ENCODE measurements at regions not wholly inside any gene's neighbourhood (a gene's known extent, or its start where the extent isn't known, plus 50 kb on each side); places are given as distances from the start of the nearest gene placed in this dataset.

DNA sequence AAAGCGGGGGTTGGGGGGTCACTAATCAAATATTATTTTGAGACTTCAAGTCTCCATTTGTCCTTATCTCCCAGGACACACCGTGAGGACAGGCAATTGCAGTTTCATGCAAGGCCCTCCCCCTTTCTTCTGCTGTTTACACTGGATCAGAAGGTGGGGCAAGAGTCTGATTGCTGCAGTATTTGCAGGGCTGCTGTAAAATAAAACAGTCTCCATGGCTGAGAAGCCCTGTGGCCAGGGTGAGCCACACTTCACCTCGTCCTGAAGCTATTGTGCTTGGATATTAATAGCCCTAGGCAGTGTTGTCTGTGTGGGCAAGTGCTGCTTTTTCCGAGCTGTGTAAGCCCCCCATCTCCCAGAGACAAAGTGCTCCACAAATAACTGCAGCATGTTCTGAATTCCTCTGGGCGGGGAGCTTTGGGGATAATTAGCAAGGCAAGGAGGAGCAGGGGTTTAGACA lies 187.4 kb upstream of the NTF3 start:
- H3K4me3 Mint-ChIP-seq: no peak overlapping the region
- peaks cover 29% of the 10 kb centered on the region for H3K27me3 Mint-ChIP-seq
- peaks cover 10% of the 10 kb centered on the region for H3K4me1 Mint-ChIP-seq (ENCODE audit: unreplicated experiment)
- H3K9me3 Mint-ChIP-seq: no peaks in the 10 kb centered on the region
- no peak for TF ChIP-seq CTCF (conservative IDR thresholded peaks at IDR 0.05)
- no peak for DNase-seq (ENCODE audit: extremely low spot score, unreplicated experiment)
- H3K36me3 Mint-ChIP-seq: peaks cover 4% of the 10 kb centered on the region
- H3K27ac Mint-ChIP-seq: peak overlapping the region; percentile 28

- no peak overlapping the region for H3K27ac Mint-ChIP-seq
- H3K4me1 Mint-ChIP-seq (ENCODE audit: unreplicated experiment): peaks cover 10% of the 10 kb centered on the region
- H3K27me3 Mint-ChIP-seq: peaks cover 29% of the 10 kb centered on the region
- no peak for TF ChIP-seq CTCF (conservative IDR thresholded peaks at IDR 0.05)
- no peak for DNase-seq (ENCODE audit: extremely low spot score, unreplicated experiment)
- H3K9me3 Mint-ChIP-seq: no peaks in the 10 kb centered on the region
- H3K36me3 Mint-ChIP-seq: no peaks in the 10 kb centered on the region
- H3K4me3 Mint-ChIP-seq: no peak overlapping the region
Observed at GRCh38 chr12:5246196-5246595, 185.7 kb upstream of the NTF3 start.

GRCh38 chr12:5247144-5247543 lies 184.8 kb upstream of the NTF3 start:
- H3K27ac Mint-ChIP-seq: no peak overlapping the region
- no peak for TF ChIP-seq CTCF (conservative IDR thresholded peaks at IDR 0.05)
- no peaks in the 10 kb centered on the region for H3K36me3 Mint-ChIP-seq
- DNase-seq (ENCODE audit: extremely low spot score, unreplicated experiment): no peak
- H3K4me3 Mint-ChIP-seq: no peak overlapping the region
- peaks cover 10% of the 10 kb centered on the region for H3K4me1 Mint-ChIP-seq (ENCODE audit: unreplicated experiment)
- H3K9me3 Mint-ChIP-seq: no peaks in the 10 kb centered on the region
- H3K27me3 Mint-ChIP-seq: peaks cover 29% of the 10 kb centered on the region

DNA sequence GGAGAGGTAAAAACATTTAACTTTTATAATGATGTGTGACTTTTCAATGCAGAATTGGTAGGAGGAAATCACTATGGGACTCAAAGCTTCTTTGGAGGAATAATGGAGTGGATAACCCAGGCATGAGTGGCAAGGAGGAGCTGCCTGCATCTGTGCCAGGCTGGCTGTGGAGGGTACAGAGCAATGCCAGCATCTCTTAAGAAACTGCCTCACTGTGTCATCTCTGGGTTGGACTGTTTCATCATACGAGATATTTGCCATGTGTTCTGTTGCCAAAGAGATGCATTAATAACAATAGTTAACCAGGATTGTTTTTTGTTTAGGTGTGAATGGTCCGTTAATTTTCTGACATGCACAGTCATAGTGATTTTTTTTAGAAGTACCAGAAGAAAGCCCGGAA lies 183.7 kb upstream of the NTF3 start:
- no peaks in the 10 kb centered on the region for H3K9me3 Mint-ChIP-seq
- H3K4me1 Mint-ChIP-seq (ENCODE audit: unreplicated experiment): peaks cover 5% of the 10 kb centered on the region
- DNase-seq (ENCODE audit: extremely low spot score, unreplicated experiment): no peak
- peaks cover 27% of the 10 kb centered on the region for H3K27me3 Mint-ChIP-seq
- no peak overlapping the region for H3K27ac Mint-ChIP-seq
- H3K4me3 Mint-ChIP-seq: no peak overlapping the region
- TF ChIP-seq CTCF (conservative IDR thresholded peaks at IDR 0.05): no peak
- no peaks in the 10 kb centered on the region for H3K36me3 Mint-ChIP-seq

DNA sequence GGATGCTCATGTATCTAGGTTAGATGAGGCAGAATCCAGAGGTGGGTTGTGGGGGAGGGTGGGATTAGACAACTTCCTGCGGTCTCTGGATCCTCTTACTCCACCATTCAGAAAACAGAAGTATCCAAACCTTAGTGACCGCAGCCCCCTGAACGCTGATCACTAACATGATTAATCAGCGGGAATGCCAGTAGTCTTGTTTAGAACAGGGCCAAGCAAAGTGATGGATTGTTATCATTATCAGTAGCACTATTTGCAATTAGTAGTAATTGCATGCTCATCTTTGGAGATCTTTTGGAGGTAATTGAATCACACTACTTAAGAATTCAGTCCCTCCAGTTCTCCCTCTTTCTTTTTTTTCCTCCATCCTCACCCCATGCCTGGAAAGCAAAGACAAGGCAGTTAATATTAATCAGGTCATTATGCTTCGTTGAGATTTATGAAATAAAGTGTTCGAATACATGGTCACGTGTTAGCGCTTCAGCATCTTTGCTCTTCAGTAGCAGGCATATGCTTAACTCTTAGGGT lies 182.8 kb upstream of the NTF3 start:
- TF ChIP-seq CTCF (conservative IDR thresholded peaks at IDR 0.05): no peak
- no peak for DNase-seq (ENCODE audit: extremely low spot score, unreplicated experiment)
- H3K4me1 Mint-ChIP-seq (ENCODE audit: unreplicated experiment): peaks cover 2% of the 10 kb centered on the region
- no peak overlapping the region for H3K27ac Mint-ChIP-seq
- no peaks in the 10 kb centered on the region for H3K36me3 Mint-ChIP-seq
- H3K9me3 Mint-ChIP-seq: no peaks in the 10 kb centered on the region
- H3K27me3 Mint-ChIP-seq: peaks cover 24% of the 10 kb centered on the region
- H3K4me3 Mint-ChIP-seq: no peak overlapping the region

- no peaks in the 10 kb centered on the region for H3K9me3 Mint-ChIP-seq
- H3K36me3 Mint-ChIP-seq: no peaks in the 10 kb centered on the region
- H3K4me1 Mint-ChIP-seq (ENCODE audit: unreplicated experiment): no peaks in the 10 kb centered on the region
- no peak overlapping the region for H3K4me3 Mint-ChIP-seq
- no peak for DNase-seq (ENCODE audit: extremely low spot score, unreplicated experiment)
- peaks cover 18% of the 10 kb centered on the region for H3K27me3 Mint-ChIP-seq
- no peak overlapping the region for H3K27ac Mint-ChIP-seq
- TF ChIP-seq CTCF (conservative IDR thresholded peaks at IDR 0.05): no peak
Observed at GRCh38 chr12:5251092-5251491, 180.8 kb upstream of the NTF3 start.
